NCI-H510A treated with DMSO at 0.1 percent for 48 hours (cell line): ENCODE measurements at regions not wholly inside any gene's neighbourhood (a gene's known extent, or its start where the extent isn't known, plus 50 kb on each side); places are given as distances from the start of the nearest gene placed in this dataset.
"Not testable (repeated sequence)": the region's sequence is repeated elsewhere in the genome, so short reads cannot be mapped to it uniquely, and the experiment has no call there.

Experiments used
- DNase-seq: peaks from one replicate; lab custom pipeline; 2025; lab: John Stamatoyannopoulos, UW

DNA sequence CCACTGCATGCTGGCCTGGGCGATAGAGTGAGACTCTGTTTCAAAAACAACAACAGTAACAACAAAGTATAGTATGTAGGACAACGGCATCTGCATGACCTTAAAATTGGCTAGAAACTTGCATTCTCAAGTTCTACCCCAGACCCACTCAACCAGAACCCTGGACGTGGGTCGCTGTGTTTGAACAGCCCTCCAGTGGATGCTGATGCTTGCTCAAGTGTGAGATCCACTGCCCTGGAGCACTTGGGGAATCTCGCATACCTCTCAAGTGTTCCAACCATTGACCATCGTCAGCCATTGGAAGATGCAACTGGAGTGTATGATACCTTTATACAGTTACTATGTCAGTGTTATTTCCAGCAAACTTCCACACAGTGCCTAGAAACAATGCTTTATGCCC is 435.9 kb downstream of the DCDC2C start:
- no peak for DNase-seq

DNA sequence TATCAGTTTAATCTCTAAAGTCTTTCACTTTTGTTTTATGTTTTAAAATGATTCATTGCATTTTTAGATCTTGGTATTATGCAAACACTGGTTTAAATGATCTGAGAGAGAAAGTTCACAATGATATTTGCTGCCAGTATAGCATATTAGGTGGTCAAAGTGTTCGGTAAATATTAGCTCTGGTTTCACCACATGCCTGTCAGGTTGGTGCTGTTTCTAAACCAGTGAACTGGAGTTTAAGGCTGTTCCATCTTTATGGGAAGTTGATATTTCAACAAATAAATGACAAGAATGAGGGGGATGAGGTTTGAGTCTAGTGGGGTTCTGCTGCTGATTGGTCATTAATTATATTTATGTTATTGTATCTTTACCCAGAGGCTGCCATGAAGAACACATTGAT is 436.4 kb downstream of the DCDC2C start:
- peak; percentile 60 for DNase-seq

DNA sequence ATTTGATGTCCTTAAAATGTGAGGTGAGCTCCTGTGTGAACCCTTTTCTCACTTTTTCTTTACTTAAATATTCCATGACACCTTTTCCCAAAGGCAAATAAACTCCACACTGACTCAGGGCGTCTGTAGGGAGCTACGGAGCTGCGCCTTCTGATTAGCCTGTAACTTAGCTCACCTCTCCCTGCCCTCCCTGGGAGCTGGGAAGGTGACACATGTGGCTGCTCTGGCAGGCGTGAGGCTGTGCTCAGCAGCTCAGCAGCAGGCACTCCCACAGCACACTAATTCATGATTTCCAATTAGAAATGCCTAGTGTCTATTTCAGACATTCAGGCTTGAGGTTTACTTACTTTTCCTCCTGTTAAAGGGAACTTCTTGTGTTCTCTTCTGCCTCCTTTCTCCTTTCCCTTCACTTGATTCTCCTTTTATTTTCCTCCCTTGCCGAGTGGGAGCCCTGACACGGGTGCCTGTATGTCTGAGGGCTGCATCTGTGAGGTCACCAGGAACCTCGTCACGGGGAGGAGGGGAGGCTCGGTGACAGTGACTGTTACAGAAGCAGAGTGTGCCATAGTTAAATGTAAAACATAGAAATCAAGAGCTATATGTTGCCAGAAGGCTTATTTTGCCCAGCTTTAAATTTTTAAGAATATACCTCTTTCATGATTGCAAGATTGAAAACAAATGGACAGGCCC is 437.1 kb downstream of the DCDC2C start:
- peak; percentile 15 for DNase-seq

DNA sequence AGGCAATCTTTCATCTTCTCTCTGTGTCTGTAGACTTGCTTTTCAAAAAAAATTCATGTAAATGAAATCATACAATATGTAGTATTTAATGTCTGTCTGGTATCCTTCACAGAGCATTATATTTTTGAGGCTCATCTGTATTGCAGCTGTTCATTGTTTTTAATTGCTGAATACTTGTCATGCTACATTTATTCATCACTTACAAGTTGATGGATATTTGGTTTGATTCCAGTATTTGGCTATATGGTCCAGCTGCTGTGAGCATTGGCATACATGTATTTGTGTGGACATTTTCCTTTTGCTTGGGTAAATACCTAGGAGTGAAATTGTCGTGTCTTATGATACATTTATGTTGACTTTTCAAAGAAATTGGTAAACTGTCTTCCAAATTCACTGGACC is 441.4 kb downstream of the DCDC2C start:
- DNase-seq = peak; percentile 6

DNA sequence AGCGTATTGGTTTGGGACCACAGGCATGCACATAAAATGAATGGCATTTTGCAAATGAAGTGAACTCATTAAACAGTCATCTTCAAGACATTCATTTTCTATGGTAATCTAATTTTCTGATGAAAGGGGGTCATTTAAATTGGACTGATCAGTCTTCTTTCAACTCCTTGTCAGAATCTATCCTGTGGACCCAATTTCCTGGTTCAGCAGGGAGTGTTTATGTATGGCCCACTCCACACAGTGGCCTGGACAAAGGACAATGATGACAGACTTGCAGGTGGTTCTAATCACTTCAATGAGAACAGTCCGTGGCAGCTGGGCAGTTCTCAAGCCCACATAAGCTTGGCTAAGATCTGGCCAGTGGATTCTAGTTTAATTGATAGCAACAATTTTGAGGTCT is 448.1 kb downstream of the DCDC2C start:
- DNase-seq = no peak

DNA sequence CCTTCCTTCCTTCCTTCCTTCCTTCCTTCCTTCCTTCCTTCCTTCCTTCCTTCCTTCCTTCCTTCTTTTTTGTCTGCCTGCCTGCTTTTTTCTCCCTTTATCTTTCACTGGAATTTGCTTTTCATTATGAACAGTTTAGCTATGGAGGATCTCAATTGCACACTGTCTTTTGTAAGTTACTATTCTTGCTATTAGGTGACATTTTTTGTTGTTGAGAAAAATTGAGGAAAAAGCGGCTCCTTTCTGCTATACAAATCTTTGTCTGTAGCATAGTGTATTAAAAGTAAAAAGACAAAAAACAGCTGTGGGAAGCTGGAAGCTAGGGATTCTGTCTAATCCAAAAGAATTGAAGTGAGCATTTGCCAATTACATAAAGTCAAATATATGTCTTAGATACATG is 448.7 kb downstream of the DCDC2C start:
- no peak for DNase-seq

DNA sequence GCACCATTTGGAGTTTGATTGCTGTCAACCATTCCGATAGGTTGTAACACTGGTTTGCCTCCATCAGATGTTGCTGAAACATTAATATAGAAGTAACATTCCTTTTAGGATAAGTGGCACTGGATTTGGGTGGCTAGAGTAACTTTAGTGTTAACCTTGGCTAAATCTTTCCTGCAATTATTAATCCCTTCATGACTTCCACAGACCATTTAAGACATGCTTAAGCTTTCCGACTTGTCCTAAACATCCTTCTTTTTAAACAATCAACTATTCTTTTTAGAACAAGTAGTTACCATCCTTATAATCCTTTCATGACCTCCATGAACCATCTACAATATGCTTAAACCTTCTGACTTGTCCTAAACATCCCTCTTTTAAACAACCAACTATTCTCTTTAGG is 465.5 kb downstream of the DCDC2C start:
- no peak for DNase-seq

DNA sequence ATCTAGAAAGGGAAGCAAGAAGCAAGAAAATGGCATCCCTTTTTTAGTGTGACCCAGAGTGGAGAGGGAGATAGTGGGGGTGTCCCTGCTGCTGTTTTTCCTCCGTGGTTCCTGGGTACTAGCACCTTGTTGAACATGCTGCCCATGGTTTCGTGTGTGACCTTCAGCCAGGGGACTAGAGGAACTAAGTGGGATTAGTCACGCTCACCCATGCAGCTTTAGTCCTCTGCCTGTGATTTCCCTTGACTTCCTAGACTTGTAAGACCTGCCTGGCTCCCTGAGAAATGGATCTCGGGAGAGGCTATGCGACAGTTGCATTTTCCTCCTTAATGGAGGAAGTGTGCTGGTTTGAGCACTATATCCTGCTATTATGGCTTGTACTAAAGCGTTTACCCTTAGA is 471.4 kb downstream of the DCDC2C start:
- no peak for DNase-seq

DNA sequence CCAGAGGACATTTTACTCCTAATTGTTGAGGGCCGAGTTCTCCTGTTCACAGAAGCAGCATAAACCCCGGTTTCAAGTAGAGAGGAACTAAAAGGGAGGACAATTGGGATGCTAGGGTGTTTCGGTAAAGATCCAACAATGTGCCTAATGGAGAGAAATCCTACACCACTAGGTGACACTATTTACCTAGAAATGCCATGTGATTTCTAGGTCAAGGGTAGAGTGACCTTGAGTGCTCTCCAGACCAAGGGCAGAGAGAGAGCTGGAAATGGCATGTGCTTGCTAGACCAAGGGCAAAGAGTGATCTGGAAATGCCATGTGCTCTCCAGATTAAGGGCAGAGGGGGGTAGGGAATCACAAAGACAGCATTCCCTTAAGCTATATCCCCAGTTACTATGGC is 472.0 kb downstream of the DCDC2C start:
- DNase-seq = no peak

DNA sequence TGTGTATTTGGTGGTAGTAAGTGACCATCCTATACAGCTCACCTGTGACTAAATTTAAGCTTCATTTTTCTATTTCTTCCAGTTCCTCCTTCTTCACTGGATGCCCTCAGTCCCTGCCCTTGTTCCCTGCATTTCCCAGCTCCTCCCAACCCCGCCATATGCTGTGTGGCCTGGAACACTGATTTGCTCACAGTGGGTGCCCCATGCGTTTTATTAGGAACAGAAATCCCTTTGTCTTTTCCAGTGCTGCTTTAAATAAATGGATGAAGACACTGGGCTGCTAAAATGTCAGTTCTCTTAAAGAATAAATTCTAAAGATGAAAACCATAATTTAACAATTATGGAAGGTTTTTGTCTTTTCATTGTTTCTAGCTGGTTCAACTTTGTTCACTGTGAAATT is 477.3 kb downstream of the DCDC2C start:
- DNase-seq = no peak

DNA sequence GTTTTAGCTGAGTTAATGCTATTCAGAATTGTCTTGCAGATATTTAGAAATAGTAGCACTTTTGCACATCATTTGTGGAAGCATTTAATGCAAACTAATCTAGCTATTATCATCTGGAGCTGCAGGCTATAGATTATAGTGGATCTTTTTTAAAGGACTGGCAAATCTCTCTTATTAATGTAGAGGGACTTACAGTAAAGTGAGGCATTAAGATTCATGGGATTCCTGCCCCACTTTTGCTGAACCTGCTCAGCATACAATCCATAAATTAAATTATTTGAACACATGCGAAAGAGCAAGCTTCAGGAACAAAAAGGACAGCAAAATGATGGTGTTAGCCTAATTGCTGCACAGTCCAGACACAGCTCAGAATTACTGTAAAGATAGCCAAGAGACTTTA is 477.7 kb downstream of the DCDC2C start:
- no peak for DNase-seq

DNA sequence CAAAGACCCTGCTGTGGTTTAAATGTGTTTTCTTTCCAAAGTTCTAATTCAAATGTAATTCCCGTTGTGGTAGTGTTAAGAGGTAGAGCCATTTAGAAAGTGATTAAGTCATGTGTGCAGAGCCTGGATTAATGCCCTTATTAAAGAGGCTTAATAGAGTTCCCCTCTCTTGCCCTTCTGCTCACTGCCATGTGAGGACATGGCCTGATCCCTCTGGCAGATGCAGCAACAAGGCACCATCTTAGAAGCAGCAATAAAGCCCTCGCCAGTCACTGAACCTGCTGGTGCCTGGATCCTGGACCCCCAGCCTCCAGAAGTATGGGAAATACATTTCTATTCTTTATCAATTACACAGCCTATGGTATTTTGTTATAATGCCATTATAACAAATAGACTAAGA is 485.2 kb downstream of the DCDC2C start:
- DNase-seq = no peak

DNA sequence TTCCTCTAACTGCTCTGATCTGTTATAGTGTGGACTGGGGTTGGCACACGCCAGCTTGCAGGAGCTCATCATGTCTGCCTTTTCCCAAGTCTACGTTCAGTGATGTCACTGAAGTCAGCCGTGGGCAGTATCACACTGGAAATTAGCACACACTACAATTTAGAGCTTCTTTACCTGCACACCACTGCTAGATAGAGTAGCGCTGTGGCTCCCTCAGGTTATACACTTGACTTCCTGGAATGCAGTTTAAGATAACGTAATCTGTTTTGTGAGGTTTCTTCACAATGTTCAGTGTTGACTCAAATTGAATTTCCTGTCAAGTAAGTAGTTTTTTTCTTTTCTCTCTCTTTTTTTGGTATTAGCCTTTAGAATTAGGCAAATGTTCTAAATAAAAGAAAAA is 487.2 kb downstream of the DCDC2C start:
- DNase-seq = no peak

DNA sequence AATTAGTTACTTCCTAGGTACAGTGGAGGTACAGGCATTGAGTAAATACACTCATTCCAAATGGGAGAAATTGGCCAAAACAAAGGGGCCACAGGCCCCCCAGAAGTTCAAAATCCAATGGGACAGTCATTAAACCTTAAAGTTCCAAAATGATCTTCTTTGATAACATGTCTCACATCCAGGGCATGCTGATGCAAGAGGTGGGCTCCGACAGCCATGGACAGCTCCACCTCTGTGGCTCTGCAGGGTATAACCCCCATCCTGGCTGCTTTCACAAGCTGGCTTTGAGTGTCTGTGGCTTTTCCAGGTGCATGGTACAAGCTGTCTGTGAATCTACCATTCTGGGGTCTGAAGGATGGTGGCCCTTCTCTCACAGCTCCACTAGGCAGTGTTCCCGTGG is 488.7 kb downstream of the DCDC2C start:
- no peak for DNase-seq

DNA sequence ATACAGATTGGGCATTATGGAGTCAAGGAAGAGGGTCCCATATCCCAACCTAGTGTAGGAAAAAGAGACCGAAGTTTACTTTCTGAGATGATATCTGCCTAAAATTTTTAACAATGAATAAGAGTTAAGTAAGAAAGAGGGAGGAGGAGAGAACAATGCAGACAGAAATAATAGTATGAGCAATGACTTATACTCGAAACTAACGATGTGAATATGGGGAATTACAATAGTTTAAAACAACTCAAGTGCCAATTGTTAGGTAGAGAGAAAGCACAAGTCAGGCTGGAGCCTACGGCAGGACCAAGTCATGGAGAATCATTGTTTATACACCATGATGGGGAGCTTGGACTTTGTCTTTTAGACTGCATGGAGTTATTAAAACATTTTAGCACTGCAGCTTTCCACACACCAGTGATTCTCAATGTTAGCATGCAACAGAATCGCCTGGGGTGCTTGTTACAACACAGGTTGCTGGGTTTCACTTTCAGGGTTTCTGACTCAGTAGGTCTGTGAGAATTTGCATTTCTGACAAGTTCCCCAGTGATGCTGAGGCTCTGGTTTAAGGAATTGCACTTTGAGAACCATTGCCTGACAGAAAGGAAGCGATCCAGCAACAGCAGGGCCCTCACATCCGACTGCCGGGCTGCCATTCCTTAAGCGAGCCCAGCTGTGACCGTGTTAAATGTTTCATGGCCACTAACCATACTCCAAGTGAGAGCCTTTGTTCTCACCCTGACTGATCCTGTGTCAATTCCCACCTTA is 511.2 kb downstream of the DCDC2C start:
- DNase-seq = no peak

DNA sequence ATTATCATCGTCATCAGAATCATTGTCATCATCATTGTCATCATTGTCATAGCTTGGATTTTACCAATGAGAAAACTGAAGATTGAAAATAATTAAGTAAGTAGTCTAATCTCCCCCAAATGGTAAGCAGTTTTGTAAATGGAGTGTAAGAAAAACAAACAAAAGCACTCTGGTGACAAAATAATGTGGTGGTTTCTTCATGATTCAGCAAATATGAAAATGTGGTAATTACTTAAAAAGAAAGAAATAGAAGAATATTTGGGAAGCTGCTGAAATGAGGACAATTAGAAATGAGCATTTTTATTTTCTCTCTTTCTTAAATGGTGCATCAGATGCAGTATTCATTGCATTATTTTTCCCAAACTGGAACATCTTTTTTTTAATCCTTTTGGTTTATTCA is 514.4 kb downstream of the DCDC2C start:
- no peak for DNase-seq

DNA sequence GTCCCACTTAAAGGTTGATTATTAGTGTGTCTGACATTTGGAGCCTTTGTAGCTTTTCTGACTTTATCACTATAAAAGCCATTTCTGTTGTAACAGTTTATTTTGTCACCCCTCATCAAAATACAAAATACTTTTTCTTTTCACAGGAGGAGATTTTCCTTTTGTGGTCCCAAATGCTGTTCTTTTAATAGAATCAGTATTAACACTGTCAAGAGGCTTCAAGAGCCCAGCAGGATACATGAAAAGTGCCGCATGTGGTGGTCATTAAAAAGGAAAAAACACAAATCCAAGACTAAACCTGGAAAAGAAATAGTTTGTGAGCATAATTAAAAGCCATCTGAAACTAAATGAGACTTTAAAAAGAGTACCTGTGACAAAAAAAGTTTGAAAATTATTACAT is 515.7 kb downstream of the DCDC2C start:
- DNase-seq = no peak

DNA sequence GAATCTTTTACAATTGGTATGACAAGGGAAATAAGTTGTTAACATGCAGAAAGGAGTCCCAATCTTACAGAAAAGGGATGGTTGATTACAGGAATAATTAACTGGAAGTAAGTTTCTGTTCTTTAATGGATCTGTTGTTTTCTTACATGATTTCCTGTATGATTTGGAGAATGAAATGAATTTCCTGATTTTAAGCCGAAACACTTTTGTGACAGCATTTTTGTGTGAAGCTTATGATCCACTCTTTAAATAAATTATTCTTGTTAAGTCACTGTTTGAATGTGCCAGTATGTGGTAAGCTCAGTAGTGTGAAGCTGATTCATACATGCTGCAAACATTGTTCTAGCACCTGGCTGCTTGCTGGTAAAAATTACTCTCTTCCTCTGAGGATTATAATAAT is 516.2 kb downstream of the DCDC2C start:
- no peak for DNase-seq

DNA sequence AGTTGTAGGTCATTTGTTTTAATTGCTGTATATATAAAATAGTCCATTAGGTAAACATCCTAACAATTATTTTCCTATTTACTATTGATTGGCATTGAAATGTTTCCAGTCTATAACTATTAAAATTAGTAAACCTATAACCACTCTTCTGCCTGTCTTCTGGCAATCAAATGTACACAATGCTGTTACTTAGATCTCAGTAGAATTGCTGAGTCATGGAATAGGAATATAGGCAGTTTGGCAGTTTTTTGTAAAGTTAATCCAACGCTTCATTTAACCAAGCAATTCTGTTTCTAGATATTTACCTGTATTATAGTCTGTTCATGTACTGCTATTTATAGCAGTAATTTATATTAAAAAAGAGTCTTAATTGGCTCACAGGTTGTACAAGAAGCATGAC is 518.1 kb downstream of the DCDC2C start:
- DNase-seq = no peak

DNA sequence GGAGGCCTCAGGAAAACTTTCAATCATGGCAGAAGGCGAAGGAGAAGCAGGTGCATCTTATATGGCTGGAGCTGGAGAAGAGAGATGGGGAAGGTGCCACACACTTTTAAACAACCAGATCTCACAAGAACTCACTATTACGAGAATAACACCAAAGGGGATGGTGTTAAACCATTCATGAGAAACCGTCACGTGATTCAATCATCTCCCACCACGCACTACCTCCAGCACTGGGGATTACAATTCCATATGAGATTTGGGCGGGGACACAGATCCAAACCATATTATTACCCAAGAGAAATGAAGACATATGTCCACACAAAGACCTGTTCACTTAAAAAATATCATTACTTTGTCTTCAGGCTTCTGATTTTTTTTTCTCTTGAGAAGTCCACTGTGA is 518.5 kb downstream of the DCDC2C start:
- DNase-seq = no peak

DNA sequence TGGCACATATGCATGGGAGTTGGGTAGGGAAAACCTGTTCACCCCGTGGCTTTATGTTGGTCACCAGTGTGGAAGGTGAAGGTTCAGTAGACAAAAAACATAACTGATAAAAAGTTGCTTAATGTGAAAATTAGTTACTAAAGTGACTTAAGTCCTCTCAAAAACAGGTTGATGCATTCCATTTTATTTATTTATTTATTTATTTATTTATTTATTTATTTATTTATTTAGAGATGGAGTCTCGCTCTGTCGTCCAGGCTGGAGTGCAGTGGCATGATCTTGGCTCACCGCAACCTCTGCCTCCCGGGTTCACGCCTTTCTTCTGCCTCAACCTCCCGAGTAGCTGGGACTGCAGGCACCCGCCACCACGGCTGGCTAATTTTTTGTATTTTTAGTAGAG is 541.0 kb downstream of the DCDC2C start:
- not testable (repeated sequence) for DNase-seq

DNA sequence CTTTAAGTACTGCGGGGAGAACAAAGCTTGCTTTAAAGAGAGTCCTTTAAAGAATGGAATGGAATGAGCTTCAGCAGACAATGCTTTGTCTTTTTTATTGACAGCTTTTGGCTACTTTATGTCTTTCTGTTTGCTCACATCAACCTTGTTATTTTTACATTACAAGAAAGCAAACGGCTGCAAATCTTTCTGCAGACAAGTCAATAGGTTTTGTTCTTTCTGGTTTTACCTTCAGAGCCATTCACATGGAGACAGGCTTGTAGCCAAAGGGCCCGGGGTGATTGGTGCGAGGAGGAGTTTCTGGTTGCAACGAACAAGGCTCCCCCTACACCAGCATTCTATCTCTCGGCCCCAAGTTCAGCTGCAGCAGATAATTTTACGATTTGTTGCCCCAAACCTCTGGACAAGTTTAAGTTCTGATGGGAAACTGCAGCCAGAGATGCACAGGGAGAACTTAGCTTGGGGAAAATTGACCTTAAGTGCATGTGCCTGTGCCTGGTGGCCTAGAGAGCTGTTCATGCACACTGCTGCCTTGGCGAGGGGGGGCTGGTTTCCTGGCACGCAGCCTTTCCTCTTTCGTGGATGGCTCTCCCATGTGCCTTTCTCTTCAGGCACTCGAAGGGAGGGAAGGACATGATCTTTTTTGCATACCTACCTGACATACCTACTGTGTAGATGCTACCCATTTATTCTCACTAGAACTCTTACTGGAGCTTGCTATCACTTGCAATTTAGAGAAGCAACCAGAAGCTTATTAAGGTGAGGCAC is 543.2 kb downstream of the DCDC2C start:
- DNase-seq = peak; percentile 24

DNA sequence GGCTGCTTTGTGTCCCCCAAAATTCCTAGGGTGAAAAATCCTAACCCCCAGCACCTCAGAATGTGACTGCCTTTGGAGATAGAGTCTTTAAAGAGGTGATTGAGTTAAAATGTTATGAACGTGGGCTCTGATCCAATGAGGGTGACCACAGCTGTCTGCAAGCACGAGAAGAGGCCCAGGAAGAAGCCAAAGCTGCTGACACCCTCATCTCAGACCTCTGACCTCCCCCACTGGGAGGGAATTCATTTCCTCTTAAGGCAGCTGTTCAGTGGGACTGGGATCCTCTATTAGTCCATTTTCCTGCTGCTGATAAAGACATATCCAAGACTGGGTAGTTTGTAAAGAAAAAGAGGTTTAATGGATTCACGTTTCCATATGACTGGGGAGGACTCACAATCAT is 544.4 kb downstream of the DCDC2C start:
- DNase-seq = no peak
